ENCODE measurements at regions not wholly inside any gene's neighbourhood (a gene's known extent, or its start where the extent isn't known, plus 50 kb on each side); places are given as distances from the start of the nearest gene placed in this dataset.

DNA sequence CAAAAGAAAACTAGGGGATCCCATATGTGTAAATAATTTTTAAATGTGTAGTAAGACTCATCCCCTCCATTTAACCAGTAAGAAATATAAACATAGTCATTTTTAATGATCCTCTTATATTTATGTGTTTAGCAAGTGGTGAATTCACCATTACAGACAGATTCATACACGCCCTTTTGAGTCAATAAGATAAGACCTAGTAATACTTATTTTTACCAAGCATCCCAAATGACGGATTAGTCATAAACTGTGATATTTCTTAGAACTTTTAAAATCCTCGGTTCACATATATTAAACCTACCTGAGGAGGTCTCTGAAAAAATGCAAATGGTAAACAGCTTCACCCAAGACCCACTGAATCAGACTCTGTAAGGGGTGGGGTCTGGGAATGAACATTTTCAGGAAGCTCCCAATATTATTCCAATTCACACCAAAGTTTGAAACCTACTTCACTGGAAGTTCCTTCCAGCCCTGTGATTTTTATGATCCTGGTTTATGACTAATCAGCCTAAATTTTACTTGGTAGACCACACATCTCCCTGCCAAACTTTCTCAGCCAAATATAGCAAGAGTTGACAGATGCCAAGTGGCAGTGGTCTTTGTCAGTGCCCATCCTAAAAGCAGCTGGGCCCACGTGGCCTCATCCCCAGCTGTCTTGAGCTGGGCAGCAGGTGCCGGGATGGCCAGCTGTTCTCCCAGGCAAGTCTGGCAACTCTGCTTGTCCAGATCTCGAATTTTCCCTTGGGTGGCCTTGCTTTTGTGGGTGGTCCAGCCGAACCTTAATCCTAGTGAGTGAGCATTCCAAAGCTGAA lies 559.0 kb upstream of the RGMB start:
- TF ChIP-seq, protein P1, sequence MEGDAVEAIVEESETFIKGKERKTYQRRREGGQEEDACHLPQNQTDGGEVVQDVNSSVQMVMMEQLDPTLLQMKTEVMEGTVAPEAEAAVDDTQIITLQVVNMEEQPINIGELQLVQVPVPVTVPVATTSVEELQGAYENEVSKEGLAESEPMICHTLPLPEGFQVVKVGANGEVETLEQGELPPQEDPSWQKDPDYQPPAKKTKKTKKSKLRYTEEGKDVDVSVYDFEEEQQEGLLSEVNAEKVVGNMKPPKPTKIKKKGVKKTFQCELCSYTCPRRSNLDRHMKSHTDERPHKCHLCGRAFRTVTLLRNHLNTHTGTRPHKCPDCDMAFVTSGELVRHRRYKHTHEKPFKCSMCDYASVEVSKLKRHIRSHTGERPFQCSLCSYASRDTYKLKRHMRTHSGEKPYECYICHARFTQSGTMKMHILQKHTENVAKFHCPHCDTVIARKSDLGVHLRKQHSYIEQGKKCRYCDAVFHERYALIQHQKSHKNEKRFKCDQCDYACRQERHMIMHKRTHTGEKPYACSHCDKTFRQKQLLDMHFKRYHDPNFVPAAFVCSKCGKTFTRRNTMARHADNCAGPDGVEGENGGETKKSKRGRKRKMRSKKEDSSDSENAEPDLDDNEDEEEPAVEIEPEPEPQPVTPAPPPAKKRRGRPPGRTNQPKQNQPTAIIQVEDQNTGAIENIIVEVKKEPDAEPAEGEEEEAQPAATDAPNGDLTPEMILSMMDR (IDR thresholded peaks at IDR 0.05 in 4 of 5, conservative IDR thresholded peaks at IDR 0.05 in 1 of 5): no peak
- no peak for TF ChIP-seq POLR2A (IDR thresholded peaks at IDR 0.05)

All from gastrocnemius medialis (tissue), 4 donors.